ENCODE measurements at regions not wholly inside any gene's neighbourhood (a gene's known extent, or its start where the extent isn't known, plus 50 kb on each side); places are given as distances from the start of the nearest gene placed in this dataset.

DNA sequence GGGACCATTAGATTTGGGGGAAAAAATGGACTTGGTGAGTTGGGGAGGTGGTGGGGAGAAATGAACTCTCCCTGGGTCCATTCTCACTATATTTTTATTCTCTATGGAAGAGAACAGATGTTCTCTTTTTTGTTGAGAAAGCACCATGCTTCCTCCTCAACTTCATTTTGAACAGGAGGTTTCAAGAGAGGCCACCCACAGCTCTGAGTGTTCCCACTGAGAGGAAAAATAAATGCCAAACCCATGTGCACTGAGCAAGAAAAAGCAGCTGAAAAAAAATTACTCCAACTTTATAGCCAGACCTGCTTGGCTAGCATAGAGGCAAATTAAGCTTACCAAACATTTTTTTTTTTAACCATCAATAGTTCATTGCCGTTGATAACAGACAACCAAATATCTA, 883.6 kb downstream of the KCNJ2 start:
- Histone ChIP-seq H3K9me3 (ENCODE audit: control insufficient read depth, insufficient read depth, low read depth, low read length) (no peaks in the 10 kb centered on the region), H3K27ac (ENCODE audit: low read length) (no peak overlapping the region), H3K4me1 (ENCODE audit: control insufficient read depth, insufficient read depth, low read length) (no peaks in the 10 kb centered on the region), H3K36me3 (ENCODE audit: control insufficient read depth, insufficient read depth, low read length) (no peaks in the 10 kb centered on the region), H3K4me3 (ENCODE audit: low read depth in 2 of 2, low read length in 2 of 2) (no peak overlapping the region), H3K27me3 (ENCODE audit: control insufficient read depth, insufficient read depth, low read length) (no peaks in the 10 kb centered on the region)
- DNase-seq (ENCODE audit: low read depth, low spot score) (no peak), ATAC-seq (no peak)
- POLR2A ChIA-PET, result no interaction called here
- CTCF ChIA-PET, result no interaction called here
- intact Hi-C loops (cut with micrococcal nuclease; ENCODE audit: unreplicated experiment), result no loop called here
- in situ Hi-C loops (cut with HindIII; ENCODE audit: low pct_unique_long_range_greater_than_20kb, low sequenced_read_pairs), result no loop called here
- no TSS peak for BruUV-seq (replicated peaks)
- TF ChIP-seq SIN3A (IDR thresholded peaks at IDR 0.05; ENCODE audit: borderline replicate concordance, insufficient read depth, low read depth, low read length) (no peak), POLR2AphosphoS5 (IDR thresholded peaks at IDR 0.05; ENCODE audit: low read depth, low read length) (no peak), REST (IDR thresholded peaks at IDR 0.05; ENCODE audit: insufficient read depth in 1 of 2, low read depth in 2 of 2, low read length in 1 of 2) (no peak), TCF7L2 (IDR thresholded peaks at IDR 0.05; ENCODE audit: low read depth, low read length) (no peak)
- TF ChIP-seq, protein P1, sequence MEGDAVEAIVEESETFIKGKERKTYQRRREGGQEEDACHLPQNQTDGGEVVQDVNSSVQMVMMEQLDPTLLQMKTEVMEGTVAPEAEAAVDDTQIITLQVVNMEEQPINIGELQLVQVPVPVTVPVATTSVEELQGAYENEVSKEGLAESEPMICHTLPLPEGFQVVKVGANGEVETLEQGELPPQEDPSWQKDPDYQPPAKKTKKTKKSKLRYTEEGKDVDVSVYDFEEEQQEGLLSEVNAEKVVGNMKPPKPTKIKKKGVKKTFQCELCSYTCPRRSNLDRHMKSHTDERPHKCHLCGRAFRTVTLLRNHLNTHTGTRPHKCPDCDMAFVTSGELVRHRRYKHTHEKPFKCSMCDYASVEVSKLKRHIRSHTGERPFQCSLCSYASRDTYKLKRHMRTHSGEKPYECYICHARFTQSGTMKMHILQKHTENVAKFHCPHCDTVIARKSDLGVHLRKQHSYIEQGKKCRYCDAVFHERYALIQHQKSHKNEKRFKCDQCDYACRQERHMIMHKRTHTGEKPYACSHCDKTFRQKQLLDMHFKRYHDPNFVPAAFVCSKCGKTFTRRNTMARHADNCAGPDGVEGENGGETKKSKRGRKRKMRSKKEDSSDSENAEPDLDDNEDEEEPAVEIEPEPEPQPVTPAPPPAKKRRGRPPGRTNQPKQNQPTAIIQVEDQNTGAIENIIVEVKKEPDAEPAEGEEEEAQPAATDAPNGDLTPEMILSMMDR (IDR thresholded peaks at IDR 0.05), result no peak

DNA sequence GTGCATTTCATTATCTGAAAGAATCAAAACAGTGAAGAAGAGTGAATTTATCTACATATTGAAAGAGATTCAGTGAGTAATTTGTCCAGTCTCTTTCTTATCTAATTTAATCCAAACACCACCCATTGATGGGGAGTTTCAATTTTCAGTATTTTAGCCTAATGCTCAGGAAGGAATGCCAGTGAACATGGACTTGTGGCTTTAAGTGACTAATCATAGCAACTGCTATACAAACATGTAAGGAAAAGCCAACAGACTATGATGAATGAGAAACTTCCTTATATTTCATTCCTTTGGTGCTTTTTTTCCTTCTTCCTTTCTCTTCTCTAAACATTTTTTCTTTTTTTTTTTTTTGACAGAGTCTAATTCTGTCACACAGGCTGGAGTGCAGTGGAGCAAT, 885.8 kb downstream of the KCNJ2 start:
- ATAC-seq (no peak), DNase-seq (ENCODE audit: low read depth, low spot score) (no peak)
- no peaks in the 10 kb centered on the region for H3K36me3 ChIP-seq (ENCODE audit: control insufficient read depth, insufficient read depth, low read length)
- POLR2A ChIA-PET, result interaction anchor here (0.6 kb wide), 1 partner anchor 267 kb away, joined by 7 read pairs; no protein-coding TSS in a partner anchor
- no peak overlapping the region for H3K4me3 ChIP-seq (ENCODE audit: low read depth in 2 of 2, low read length in 2 of 2)
- no peaks in the 10 kb centered on the region for H3K4me1 ChIP-seq (ENCODE audit: control insufficient read depth, insufficient read depth, low read length)
- no TSS peak for BruUV-seq (replicated peaks)
- H3K27ac ChIP-seq (ENCODE audit: low read length), result no peak overlapping the region
- CTCF ChIA-PET, result no interaction called here
- intact Hi-C loops (cut with micrococcal nuclease; ENCODE audit: unreplicated experiment) (no loop called here), in situ Hi-C loops (cut with HindIII; ENCODE audit: low pct_unique_long_range_greater_than_20kb, low sequenced_read_pairs) (no loop called here)
- H3K9me3 ChIP-seq (ENCODE audit: control insufficient read depth, insufficient read depth, low read depth, low read length), result no peaks in the 10 kb centered on the region
- TF ChIP-seq TCF7L2 (IDR thresholded peaks at IDR 0.05; ENCODE audit: low read depth, low read length) (no peak), POLR2AphosphoS5 (IDR thresholded peaks at IDR 0.05; ENCODE audit: low read depth, low read length) (no peak), SIN3A (IDR thresholded peaks at IDR 0.05; ENCODE audit: borderline replicate concordance, insufficient read depth, low read depth, low read length) (no peak), REST (IDR thresholded peaks at IDR 0.05; ENCODE audit: insufficient read depth in 1 of 2, low read depth in 2 of 2, low read length in 1 of 2) (no peak)
- TF ChIP-seq, protein P1 (IDR thresholded peaks at IDR 0.05), result no peak
- no peaks in the 10 kb centered on the region for H3K27me3 ChIP-seq (ENCODE audit: control insufficient read depth, insufficient read depth, low read length)

Measured in Panc1 (cell line).